ENCODE measurements at regions not wholly inside any gene's neighbourhood (a gene's known extent, or its start where the extent isn't known, plus 50 kb on each side); places are given as distances from the start of the nearest gene placed in this dataset.

GRCh38 chr3:127455541-127456450 is 134.7 kb downstream of the TPRA1 start:
- FAIRE-seq (no peak), DNase-seq (ENCODE audit: insufficient read length) (peak; percentile 92)
- TF ChIP-seq POLR2A (IDR thresholded peaks at IDR 0.05; ENCODE audit: low read depth, low read length): no peak
- no peak for TF ChIP-seq POLR2AphosphoS5 (IDR thresholded peaks at IDR 0.05; ENCODE audit: low read depth, low read length)
- TF ChIP-seq TAF1 (IDR thresholded peaks at IDR 0.05; ENCODE audit: borderline replicate concordance, low read depth, low read length): no peak

- DNase-seq (ENCODE audit: insufficient read length) (no peak), FAIRE-seq (no peak)
- TF ChIP-seq POLR2AphosphoS5 (IDR thresholded peaks at IDR 0.05; ENCODE audit: low read depth, low read length): no peak
- TF ChIP-seq POLR2A (IDR thresholded peaks at IDR 0.05; ENCODE audit: low read depth, low read length): no peak
- TF ChIP-seq TAF1 (IDR thresholded peaks at IDR 0.05; ENCODE audit: borderline replicate concordance, low read depth, low read length): no peak
These were observed 135.6 kb downstream of the TPRA1 start for GRCh38 chr3:127454968-127455367.

- DNase-seq (ENCODE audit: insufficient read length): no peak
- no peak for FAIRE-seq
- TF ChIP-seq POLR2AphosphoS5 (IDR thresholded peaks at IDR 0.05; ENCODE audit: low read depth, low read length) (no peak), POLR2A (IDR thresholded peaks at IDR 0.05; ENCODE audit: low read depth, low read length) (no peak), TAF1 (IDR thresholded peaks at IDR 0.05; ENCODE audit: borderline replicate concordance, low read depth, low read length) (no peak)
These were observed 136.5 kb downstream of the TPRA1 start for GRCh38 chr3:127454051-127454450.

GRCh38 chr3:127452321-127452821 is 138.2 kb downstream of the TPRA1 start:
- DNase-seq (ENCODE audit: insufficient read length): no peak
- no peak for TF ChIP-seq TAF1 (IDR thresholded peaks at IDR 0.05; ENCODE audit: borderline replicate concordance, low read depth, low read length)
- FAIRE-seq: no peak

GRCh38 chr3:127451321-127451720 is 139.2 kb downstream of the TPRA1 start:
- TF ChIP-seq TAF1 (IDR thresholded peaks at IDR 0.05; ENCODE audit: borderline replicate concordance, low read depth, low read length) (no peak), POLR2AphosphoS5 (IDR thresholded peaks at IDR 0.05; ENCODE audit: low read depth, low read length) (no peak), POLR2A (IDR thresholded peaks at IDR 0.05; ENCODE audit: low read depth, low read length) (no peak)
- no peak for FAIRE-seq
- no peak for DNase-seq (ENCODE audit: insufficient read length)

- TF ChIP-seq POLR2A (IDR thresholded peaks at IDR 0.05; ENCODE audit: low read depth, low read length) (no peak), TAF1 (IDR thresholded peaks at IDR 0.05; ENCODE audit: borderline replicate concordance, low read depth, low read length) (no peak), POLR2AphosphoS5 (IDR thresholded peaks at IDR 0.05; ENCODE audit: low read depth, low read length) (no peak)
- no peak for DNase-seq (ENCODE audit: insufficient read length)
- FAIRE-seq: no peak
These were observed 140.2 kb downstream of the TPRA1 start for GRCh38 chr3:127450331-127450730.

- FAIRE-seq (no peak), DNase-seq (ENCODE audit: insufficient read length) (no peak)
- TF ChIP-seq POLR2AphosphoS5 (IDR thresholded peaks at IDR 0.05; ENCODE audit: low read depth, low read length): no peak
- no peak for TF ChIP-seq POLR2A (IDR thresholded peaks at IDR 0.05; ENCODE audit: low read depth, low read length)
- TF ChIP-seq TAF1 (IDR thresholded peaks at IDR 0.05; ENCODE audit: borderline replicate concordance, low read depth, low read length): no peak
These were observed 140.9 kb downstream of the TPRA1 start for GRCh38 chr3:127449486-127450212.

GRCh38 chr3:127448671-127449070 is 141.9 kb downstream of the TPRA1 start:
- no peak for FAIRE-seq
- no peak for DNase-seq (ENCODE audit: insufficient read length)
- no peak for TF ChIP-seq POLR2AphosphoS5 (IDR thresholded peaks at IDR 0.05; ENCODE audit: low read depth, low read length)
- TF ChIP-seq TAF1 (IDR thresholded peaks at IDR 0.05; ENCODE audit: borderline replicate concordance, low read depth, low read length): no peak
- no peak for TF ChIP-seq POLR2A (IDR thresholded peaks at IDR 0.05; ENCODE audit: low read depth, low read length)

- no peak for FAIRE-seq
- no peak for DNase-seq (ENCODE audit: insufficient read length)
- TF ChIP-seq POLR2AphosphoS5 (IDR thresholded peaks at IDR 0.05; ENCODE audit: low read depth, low read length): no peak
- TF ChIP-seq POLR2A (IDR thresholded peaks at IDR 0.05; ENCODE audit: low read depth, low read length): no peak
- no peak for TF ChIP-seq TAF1 (IDR thresholded peaks at IDR 0.05; ENCODE audit: borderline replicate concordance, low read depth, low read length)
These were observed 142.4 kb downstream of the TPRA1 start for GRCh38 chr3:127448161-127448561.

- TF ChIP-seq POLR2AphosphoS5 (IDR thresholded peaks at IDR 0.05; ENCODE audit: low read depth, low read length): no peak
- TF ChIP-seq TAF1 (IDR thresholded peaks at IDR 0.05; ENCODE audit: borderline replicate concordance, low read depth, low read length): no peak
- no peak for TF ChIP-seq POLR2A (IDR thresholded peaks at IDR 0.05; ENCODE audit: low read depth, low read length)
- FAIRE-seq (no peak), DNase-seq (ENCODE audit: insufficient read length) (no peak)
These were observed 143.8 kb downstream of the TPRA1 start for GRCh38 chr3:127446756-127447155.

- TF ChIP-seq POLR2AphosphoS5 (IDR thresholded peaks at IDR 0.05; ENCODE audit: low read depth, low read length): no peak
- TF ChIP-seq POLR2A (IDR thresholded peaks at IDR 0.05; ENCODE audit: low read depth, low read length): no peak
- no peak for TF ChIP-seq TAF1 (IDR thresholded peaks at IDR 0.05; ENCODE audit: borderline replicate concordance, low read depth, low read length)
- FAIRE-seq (no peak), DNase-seq (ENCODE audit: insufficient read length) (no peak)
These were observed 144.8 kb downstream of the TPRA1 start for GRCh38 chr3:127445581-127446343.
